ENCODE measurements at regions not wholly inside any gene's neighbourhood (a gene's known extent, or its start where the extent isn't known, plus 50 kb on each side); places are given as distances from the start of the nearest gene placed in this dataset.

- Mint-ChIP-seq H3K36me3 (no peaks in the 10 kb centered on the region), H3K4me1 (no peaks in the 10 kb centered on the region), H3K27me3 (peaks cover 30% of the 10 kb centered on the region), H3K27ac (no peak overlapping the region), H3K4me3 (no peak overlapping the region), H3K9me3 (ENCODE audit: low read depth) (no peaks in the 10 kb centered on the region)
- ATAC-seq (no peak), DNase-seq (no peak)
- CTCF ChIA-PET: no interaction called here
These were observed 249.6 kb downstream of the TLE3 start for GRCh38 chr15:69848096-69848495.

- Mint-ChIP-seq H3K36me3 (no peaks in the 10 kb centered on the region), H3K9me3 (ENCODE audit: low read depth) (no peaks in the 10 kb centered on the region), H3K4me3 (no peak overlapping the region), H3K27me3 (peaks cover 29% of the 10 kb centered on the region), H3K4me1 (no peaks in the 10 kb centered on the region), H3K27ac (no peak overlapping the region)
- DNase-seq: no peak
- ATAC-seq: no peak
- CTCF ChIA-PET: no interaction called here
These were observed 249.0 kb downstream of the TLE3 start for GRCh38 chr15:69848551-69849231.

GRCh38 chr15:69849232-69849610, 248.5 kb downstream of the TLE3 start:
- no peak for DNase-seq
- Mint-ChIP-seq H3K4me1 (no peaks in the 10 kb centered on the region), H3K4me3 (no peak overlapping the region), H3K9me3 (ENCODE audit: low read depth) (no peaks in the 10 kb centered on the region), H3K27me3 (peaks cover 24% of the 10 kb centered on the region), H3K27ac (no peak overlapping the region), H3K36me3 (no peaks in the 10 kb centered on the region)
- CTCF ChIA-PET: no interaction called here
- ATAC-seq: no peak

- Mint-ChIP-seq H3K36me3 (no peaks in the 10 kb centered on the region), H3K27me3 (peaks cover 15% of the 10 kb centered on the region), H3K27ac (no peak overlapping the region), H3K9me3 (ENCODE audit: low read depth) (no peaks in the 10 kb centered on the region), H3K4me3 (no peak overlapping the region), H3K4me1 (no peaks in the 10 kb centered on the region)
- CTCF ChIA-PET: no interaction called here
- DNase-seq: no peak
- no peak for ATAC-seq
These were observed 245.2 kb downstream of the TLE3 start for GRCh38 chr15:69852482-69852881.

GRCh38 chr15:69852916-69853315, 244.8 kb downstream of the TLE3 start:
- no peak overlapping the region for H3K4me3 Mint-ChIP-seq
- DNase-seq (no peak), ATAC-seq (no peak)
- no peaks in the 10 kb centered on the region for H3K36me3 Mint-ChIP-seq
- H3K27ac Mint-ChIP-seq: no peak overlapping the region
- H3K9me3 Mint-ChIP-seq (ENCODE audit: low read depth): no peaks in the 10 kb centered on the region
- CTCF ChIA-PET: no interaction called here
- H3K4me1 Mint-ChIP-seq: peaks cover 2% of the 10 kb centered on the region
- peaks cover 12% of the 10 kb centered on the region for H3K27me3 Mint-ChIP-seq

GRCh38 chr15:69853544-69853951, 244.2 kb downstream of the TLE3 start:
- H3K27ac Mint-ChIP-seq: no peak overlapping the region
- H3K9me3 Mint-ChIP-seq (ENCODE audit: low read depth): no peaks in the 10 kb centered on the region
- H3K4me3 Mint-ChIP-seq: no peak overlapping the region
- CTCF ChIA-PET: no interaction called here
- no peak for DNase-seq
- peaks cover 3% of the 10 kb centered on the region for H3K4me1 Mint-ChIP-seq
- ATAC-seq: no peak
- peaks cover 6% of the 10 kb centered on the region for H3K27me3 Mint-ChIP-seq
- H3K36me3 Mint-ChIP-seq: no peaks in the 10 kb centered on the region

- H3K27me3 Mint-ChIP-seq: peaks cover 3% of the 10 kb centered on the region
- no peak overlapping the region for H3K27ac Mint-ChIP-seq
- no peaks in the 10 kb centered on the region for H3K36me3 Mint-ChIP-seq
- CTCF ChIA-PET: no interaction called here
- H3K9me3 Mint-ChIP-seq (ENCODE audit: low read depth): no peaks in the 10 kb centered on the region
- DNase-seq (no peak), ATAC-seq (no peak)
- peaks cover 3% of the 10 kb centered on the region for H3K4me1 Mint-ChIP-seq
- no peak overlapping the region for H3K4me3 Mint-ChIP-seq
These were observed 243.7 kb downstream of the TLE3 start for GRCh38 chr15:69854001-69854400.

GRCh38 chr15:69854521-69855181, 243.1 kb downstream of the TLE3 start:
- Mint-ChIP-seq H3K27me3 (no peaks in the 10 kb centered on the region), H3K27ac (no peak overlapping the region), H3K36me3 (no peaks in the 10 kb centered on the region), H3K4me1 (peaks cover 3% of the 10 kb centered on the region), H3K4me3 (no peak overlapping the region), H3K9me3 (ENCODE audit: low read depth) (no peaks in the 10 kb centered on the region)
- DNase-seq (no peak), ATAC-seq (no peak)
- CTCF ChIA-PET: no interaction called here

- Mint-ChIP-seq H3K4me1 (peaks cover 3% of the 10 kb centered on the region), H3K36me3 (no peaks in the 10 kb centered on the region), H3K4me3 (no peak overlapping the region), H3K9me3 (ENCODE audit: low read depth) (no peaks in the 10 kb centered on the region), H3K27ac (no peak overlapping the region), H3K27me3 (peaks cover 3% of the 10 kb centered on the region)
- CTCF ChIA-PET: no interaction called here
- DNase-seq (no peak), ATAC-seq (no peak)
These were observed 242.3 kb downstream of the TLE3 start for GRCh38 chr15:69855258-69856000.

GRCh38 chr15:69857250-69857649, 240.5 kb downstream of the TLE3 start:
- Mint-ChIP-seq H3K4me3 (no peak overlapping the region), H3K9me3 (ENCODE audit: low read depth) (no peaks in the 10 kb centered on the region), H3K36me3 (no peaks in the 10 kb centered on the region), H3K27me3 (peaks cover 3% of the 10 kb centered on the region), H3K27ac (no peak overlapping the region), H3K4me1 (peaks cover 3% of the 10 kb centered on the region)
- ATAC-seq: no peak
- CTCF ChIA-PET: no interaction called here
- no peak for DNase-seq

- H3K9me3 Mint-ChIP-seq (ENCODE audit: low read depth): no peaks in the 10 kb centered on the region
- H3K27me3 Mint-ChIP-seq: peaks cover 3% of the 10 kb centered on the region
- H3K4me1 Mint-ChIP-seq: peaks cover 3% of the 10 kb centered on the region
- ATAC-seq (no peak), DNase-seq (no peak)
- H3K36me3 Mint-ChIP-seq: no peaks in the 10 kb centered on the region
- H3K27ac Mint-ChIP-seq: no peak overlapping the region
- CTCF ChIA-PET: no interaction called here
- H3K4me3 Mint-ChIP-seq: no peak overlapping the region
These were observed 239.9 kb downstream of the TLE3 start for GRCh38 chr15:69857686-69858391.

GRCh38 chr15:69858456-69858855, 239.3 kb downstream of the TLE3 start:
- Mint-ChIP-seq H3K4me3 (no peak overlapping the region), H3K36me3 (no peaks in the 10 kb centered on the region), H3K27ac (no peak overlapping the region), H3K4me1 (peaks cover 3% of the 10 kb centered on the region), H3K27me3 (peaks cover 3% of the 10 kb centered on the region), H3K9me3 (ENCODE audit: low read depth) (no peaks in the 10 kb centered on the region)
- DNase-seq: no peak
- CTCF ChIA-PET: interaction anchor here (0.7 kb wide), 1 partner anchor 114 kb away, joined by 3 read pairs; no protein-coding TSS in a partner anchor
- no peak for ATAC-seq

GRCh38 chr15:69859866-69860265, 237.9 kb downstream of the TLE3 start:
- H3K9me3 Mint-ChIP-seq (ENCODE audit: low read depth): no peaks in the 10 kb centered on the region
- CTCF ChIA-PET: no interaction called here

More at GRCh38 chr15:69859866-69860265, 237.9 kb downstream of the TLE3 start:
- Mint-ChIP-seq H3K36me3 (no peaks in the 10 kb centered on the region), H3K27me3 (peaks cover 3% of the 10 kb centered on the region), H3K4me3 (no peak overlapping the region), H3K27ac (no peak overlapping the region), H3K4me1 (peaks cover 3% of the 10 kb centered on the region)
- DNase-seq (no peak), ATAC-seq (no peak)

Data from activated CD8-positive, alpha-beta memory T cell treated with anti-CD3 and anti-CD28 coated beads, Interleukin-2, amount 10 ng/mL, durations not matched to agents 7 days and 5 days (primary cell).